HG03025 (cell line): ENCODE measurements at regions not wholly inside any gene's neighbourhood (a gene's known extent, or its start where the extent isn't known, plus 50 kb on each side); places are given as distances from the start of the nearest gene placed in this dataset.
"Not testable (repeated sequence)": the region's sequence is repeated elsewhere in the genome, so short reads cannot be mapped to it uniquely, and the experiment has no call there.

Source experiments
- ATAC-seq: cut with Tn5 transposase; IDR thresholded peaks from one replicate; pipeline ENCODE4 v1.9.1; 2021; ENCODE audit warnings: mild to moderate bottlenecking, moderate library complexity; ENCODE audit not compliant: unreplicated experiment, low FRiP score

- no peak for ATAC-seq
Observed at GRCh38 chr3:101994386-101994785, 145.1 kb downstream of the NFKBIZ start.

- ATAC-seq, result no peak
Observed at GRCh38 chr3:101995371-101996046, 146.2 kb downstream of the NFKBIZ start.

DNA sequence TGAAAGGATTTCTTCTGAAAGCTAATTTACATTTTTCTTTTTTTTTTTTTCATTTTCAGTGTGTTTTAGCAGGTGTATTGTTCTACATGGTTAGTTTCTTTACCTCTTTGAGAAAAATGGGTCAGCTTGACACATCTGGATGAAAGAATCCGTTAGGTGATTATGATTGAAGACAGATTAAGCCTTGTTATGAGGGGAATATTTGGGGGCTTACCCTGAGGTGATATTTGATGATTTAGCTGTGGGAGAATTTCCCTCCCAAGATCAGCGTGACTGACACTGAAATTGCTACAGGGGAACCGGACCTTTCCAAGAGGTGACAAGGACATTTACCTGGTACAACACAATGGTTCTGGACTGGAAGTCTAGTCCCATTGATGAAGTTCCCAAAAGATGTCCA lies 147.5 kb downstream of the NFKBIZ start:
- peak; percentile 55 for ATAC-seq

DNA sequence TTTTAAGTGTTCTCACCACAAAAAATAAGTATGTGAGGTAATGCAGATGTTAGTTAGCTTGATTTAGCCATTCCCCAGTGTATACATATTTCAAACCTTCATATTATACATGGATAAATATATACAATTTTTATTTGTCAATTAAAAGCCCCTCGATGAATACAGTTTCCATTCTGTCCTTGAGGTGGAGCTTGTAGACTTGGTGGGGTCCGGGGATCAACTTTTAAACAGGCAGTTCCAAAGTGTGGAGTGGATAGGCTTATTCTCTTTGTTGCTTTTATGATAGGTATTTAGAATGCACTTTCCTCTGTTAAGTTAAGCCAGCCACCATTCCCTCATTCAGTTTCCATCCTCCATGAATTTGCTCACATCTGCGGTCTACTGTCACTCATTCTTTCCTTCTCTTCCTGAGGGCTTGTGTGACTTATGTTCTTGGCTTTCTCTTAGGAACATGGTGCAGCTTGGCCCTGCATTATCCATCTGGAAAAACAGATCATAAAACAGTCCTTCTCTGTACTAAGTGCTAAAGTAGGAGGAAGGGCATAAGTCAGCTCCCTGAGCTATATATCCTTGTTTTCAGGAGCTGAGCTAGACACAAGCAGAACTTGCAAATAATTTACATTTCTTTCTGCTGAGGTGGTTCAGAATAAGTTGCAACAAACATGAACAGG lies 149.1 kb downstream of the NFKBIZ start:
- no peak for ATAC-seq

- ATAC-seq, result no peak
Observed at GRCh38 chr3:101999177-101999779, 150.0 kb downstream of the NFKBIZ start.

- ATAC-seq, result no peak
Observed at GRCh38 chr3:102000620-102001209, 151.4 kb downstream of the NFKBIZ start.

DNA sequence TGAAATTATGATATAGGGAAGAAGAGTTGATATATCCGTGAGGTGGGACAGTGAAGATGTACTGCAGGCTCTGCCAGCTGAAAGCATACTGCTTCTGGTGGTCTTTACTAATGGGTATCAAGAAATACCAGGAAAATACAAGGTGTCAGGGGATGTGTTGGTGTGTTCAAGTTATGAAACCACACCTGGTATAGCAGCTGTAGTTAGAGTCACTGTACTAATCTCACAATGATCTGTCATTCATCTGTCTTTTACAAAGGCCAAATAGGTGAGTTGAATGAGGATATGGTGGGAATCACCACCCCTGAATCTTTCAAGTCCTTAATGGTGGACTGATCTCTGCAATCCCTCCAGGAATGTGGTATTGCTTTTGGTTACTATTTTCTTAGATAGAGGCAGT lies 152.7 kb downstream of the NFKBIZ start:
- ATAC-seq, result no peak

DNA sequence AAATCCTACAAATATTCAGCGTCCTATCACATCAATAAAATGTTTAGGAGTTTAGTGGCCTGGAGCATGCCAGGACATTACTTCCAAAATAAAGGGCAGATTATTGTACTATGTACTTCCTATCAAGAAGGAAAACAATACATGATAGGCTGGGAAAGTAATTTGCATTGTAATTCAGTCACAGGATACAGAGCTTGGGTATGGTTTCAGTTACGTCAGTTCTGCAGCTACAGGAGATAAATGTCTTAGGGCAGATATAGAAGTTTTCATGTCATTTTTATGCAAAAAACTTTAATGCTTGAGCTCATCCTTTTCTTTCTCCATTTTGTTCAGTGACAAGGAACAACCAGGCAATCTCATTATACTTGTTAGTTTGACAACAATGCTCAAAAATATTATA lies 155.2 kb downstream of the NFKBIZ start:
- no peak for ATAC-seq

DNA sequence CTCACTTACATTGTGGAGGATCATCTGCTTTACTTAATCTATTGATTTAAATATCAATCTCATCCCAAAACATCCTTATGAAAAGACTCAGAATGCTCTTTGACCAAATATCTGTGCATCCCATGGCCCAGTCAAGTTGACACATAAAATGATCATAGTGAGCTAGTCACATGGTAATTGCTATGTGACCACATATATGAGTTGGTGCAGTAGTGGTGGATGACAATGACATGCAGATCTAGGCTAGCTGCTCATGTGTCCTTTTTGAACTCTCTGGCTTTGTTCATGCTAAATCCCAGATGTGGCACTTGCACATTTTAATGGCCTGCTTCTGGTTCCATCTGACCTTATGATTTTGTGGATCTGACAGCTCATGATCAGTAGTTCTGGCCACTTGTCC lies 156.2 kb downstream of the NFKBIZ start:
- no peak for ATAC-seq

DNA sequence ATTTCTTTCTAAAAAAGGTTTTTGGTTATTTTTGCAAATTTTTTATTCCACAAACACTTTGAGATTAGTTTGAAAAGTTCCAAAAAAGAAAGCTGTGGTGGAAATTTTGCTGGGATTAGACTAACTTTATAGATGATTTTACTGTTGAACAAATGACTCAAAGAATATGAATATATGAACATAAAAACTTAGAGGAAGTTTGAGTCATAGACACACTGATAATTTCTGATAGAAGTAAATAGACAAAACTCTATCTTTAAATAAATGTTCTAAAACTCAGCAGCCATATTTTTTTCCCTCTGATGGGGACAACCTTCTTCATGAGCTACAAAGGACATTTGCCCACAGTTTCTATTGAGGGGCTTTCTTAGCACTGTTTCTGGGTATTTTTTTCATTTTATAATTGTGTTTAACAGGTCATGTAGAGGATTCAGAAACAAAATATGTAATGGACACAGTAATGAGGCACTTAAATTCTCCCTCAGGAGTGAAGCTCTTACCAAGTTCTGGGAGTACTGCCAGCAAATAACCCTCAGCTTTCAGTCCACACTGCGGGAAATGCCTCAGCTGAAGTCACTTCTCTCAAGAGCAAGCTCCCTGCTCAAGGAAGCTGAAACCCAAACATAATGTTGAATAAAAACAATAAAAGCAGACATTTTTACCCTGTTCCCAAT lies 157.6 kb downstream of the NFKBIZ start:
- no peak for ATAC-seq

DNA sequence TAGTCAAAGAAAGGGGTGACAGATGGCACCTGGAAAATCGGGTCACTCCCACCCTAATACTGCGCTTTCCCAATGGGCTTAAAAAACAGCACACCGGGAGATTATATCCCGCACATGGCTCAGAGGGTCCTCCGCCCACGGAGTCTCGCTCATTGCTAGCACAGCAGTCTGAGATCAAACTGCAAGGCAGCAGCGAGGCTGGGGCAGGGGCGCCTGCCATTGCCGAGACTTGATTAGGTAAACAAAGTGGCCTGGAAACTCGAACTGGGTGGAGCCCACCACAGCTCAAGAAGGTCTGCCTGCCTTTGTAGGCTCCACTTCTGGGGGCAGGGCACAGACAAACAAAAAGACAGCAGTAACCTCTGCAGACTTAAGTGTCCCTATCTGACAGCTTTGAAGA lies 159.1 kb downstream of the NFKBIZ start:
- ATAC-seq, result not testable (repeated sequence)

- ATAC-seq, result no peak
Observed at GRCh38 chr3:102016417-102016816, 167.1 kb downstream of the NFKBIZ start.

DNA sequence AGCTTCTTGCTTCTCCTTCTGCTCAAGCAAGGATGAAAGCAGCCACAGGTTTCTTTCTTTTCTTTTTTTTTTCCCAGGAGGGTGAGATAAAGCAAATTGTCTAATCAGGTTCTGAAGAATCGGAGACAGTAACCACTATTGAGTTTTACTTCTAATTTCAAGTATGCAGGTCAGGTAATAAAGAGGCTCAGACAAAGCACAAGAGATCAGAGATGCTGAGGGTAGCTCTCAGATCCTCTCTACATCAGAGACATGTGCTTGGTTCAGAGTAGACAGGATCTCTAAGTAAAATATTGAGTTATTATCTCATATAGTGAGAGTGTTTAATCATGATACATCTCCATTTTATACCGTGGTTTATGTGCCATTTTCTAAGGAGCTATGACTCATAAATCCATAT lies 168.5 kb downstream of the NFKBIZ start:
- ATAC-seq, result peak; percentile 57

- no peak for ATAC-seq
Observed at GRCh38 chr3:102018551-102018950, 169.2 kb downstream of the NFKBIZ start.

GRCh38 chr3:102020735-102021134 lies 171.4 kb downstream of the NFKBIZ start:
- no peak for ATAC-seq

DNA sequence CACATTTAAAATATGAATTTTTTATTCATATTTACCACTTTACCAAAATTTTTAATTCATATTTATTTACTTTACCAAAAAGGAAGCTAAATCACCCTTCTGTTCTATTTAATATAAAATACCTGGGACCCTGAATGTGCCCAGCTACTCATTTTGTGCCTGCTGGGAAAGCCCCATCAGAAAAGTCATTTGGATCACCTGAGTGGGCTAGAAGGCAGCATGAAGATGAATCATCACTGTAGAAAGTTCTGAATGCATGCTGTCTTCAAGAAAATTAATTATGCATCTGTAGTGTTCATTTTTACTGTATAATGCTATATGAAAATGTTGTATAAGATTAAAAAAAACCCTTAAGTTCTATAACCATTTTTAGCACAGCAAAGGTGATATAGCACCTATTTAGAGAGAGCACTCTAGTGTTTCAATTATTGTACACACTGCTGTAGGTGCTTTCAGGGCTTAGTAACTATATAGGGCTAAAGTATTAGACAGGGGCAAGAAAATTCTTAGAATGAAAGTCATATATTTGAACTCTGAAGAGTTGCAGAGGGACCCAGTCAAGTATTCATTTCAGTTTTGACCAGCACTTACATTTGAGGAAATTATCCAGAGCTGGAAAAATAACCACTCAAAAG lies 175.1 kb downstream of the NFKBIZ start:
- no peak for ATAC-seq

DNA sequence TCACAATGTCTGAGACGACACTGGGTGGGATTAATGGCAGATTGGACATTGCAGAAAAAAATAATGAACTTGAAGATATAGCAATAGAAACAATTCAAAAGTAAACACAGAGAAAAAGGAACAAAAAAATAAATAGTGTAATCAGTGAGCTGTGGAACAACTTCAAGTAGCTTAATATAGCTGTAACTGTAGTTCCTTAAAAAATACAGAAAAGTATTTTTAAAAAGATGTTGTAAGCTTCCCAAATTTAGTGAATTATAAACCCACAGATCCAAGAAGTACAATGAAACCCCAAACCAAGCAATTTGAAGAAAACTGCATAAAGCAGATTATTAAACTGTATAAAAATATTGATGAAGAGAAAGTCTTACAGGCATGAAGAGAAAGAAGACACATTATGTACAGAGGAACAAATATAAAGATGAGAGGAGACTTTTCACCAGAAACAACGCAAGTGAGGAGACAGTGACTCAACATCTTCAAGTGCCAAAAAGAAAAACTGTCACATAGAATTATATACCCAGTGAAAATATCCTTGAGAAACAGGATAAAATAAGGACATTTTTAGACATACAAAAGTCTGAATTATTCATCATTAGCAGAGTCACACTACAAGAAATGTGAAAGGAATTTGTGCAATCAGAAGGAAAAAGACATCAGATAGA lies 176.4 kb downstream of the NFKBIZ start:
- no peak for ATAC-seq

GRCh38 chr3:102026656-102027055 lies 177.3 kb downstream of the NFKBIZ start:
- no peak for ATAC-seq

- no peak for ATAC-seq
Observed at GRCh38 chr3:102030661-102031060, 181.3 kb downstream of the NFKBIZ start.

DNA sequence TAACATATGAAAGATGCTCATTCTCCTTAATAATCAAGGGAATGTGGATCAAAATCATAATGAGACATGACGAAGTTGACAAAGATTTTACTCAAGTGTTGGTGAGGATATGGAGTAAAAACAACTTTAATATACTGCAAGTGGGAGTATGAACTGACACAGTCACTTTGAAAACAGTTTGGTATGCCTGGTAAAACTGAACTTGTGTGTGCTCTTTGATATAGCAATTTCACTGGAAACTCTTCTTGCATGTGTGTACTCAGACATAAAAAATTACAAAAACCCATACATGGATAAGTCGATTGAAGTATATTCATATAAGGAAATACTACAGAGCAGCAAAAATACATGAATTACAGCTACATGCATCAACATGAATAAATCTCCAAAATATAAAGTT lies 182.5 kb downstream of the NFKBIZ start:
- ATAC-seq, result no peak
